ENCODE measurements at regions not wholly inside any gene's neighbourhood (a gene's known extent, or its start where the extent isn't known, plus 50 kb on each side); places are given as distances from the start of the nearest gene placed in this dataset.

- whole genome bisulfite sequencing, 5 donors: 59 to 68% (median 62%) methylated on average over 8 of the region's 8 CpGs
- DNase-seq: no peak
- no peak overlapping the region for H3K4me3 ChIP-seq
- TF ChIP-seq POLR2A (IDR thresholded peaks at IDR 0.05): no peak
- TF ChIP-seq POLR2AphosphoS5 (IDR thresholded peaks at IDR 0.05): no peak
- TF ChIP-seq, protein P1, sequence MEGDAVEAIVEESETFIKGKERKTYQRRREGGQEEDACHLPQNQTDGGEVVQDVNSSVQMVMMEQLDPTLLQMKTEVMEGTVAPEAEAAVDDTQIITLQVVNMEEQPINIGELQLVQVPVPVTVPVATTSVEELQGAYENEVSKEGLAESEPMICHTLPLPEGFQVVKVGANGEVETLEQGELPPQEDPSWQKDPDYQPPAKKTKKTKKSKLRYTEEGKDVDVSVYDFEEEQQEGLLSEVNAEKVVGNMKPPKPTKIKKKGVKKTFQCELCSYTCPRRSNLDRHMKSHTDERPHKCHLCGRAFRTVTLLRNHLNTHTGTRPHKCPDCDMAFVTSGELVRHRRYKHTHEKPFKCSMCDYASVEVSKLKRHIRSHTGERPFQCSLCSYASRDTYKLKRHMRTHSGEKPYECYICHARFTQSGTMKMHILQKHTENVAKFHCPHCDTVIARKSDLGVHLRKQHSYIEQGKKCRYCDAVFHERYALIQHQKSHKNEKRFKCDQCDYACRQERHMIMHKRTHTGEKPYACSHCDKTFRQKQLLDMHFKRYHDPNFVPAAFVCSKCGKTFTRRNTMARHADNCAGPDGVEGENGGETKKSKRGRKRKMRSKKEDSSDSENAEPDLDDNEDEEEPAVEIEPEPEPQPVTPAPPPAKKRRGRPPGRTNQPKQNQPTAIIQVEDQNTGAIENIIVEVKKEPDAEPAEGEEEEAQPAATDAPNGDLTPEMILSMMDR (IDR thresholded peaks at IDR 0.05): no peak
- TF ChIP-seq EP300 (IDR thresholded peaks at IDR 0.05): no peak
- no peaks in the 10 kb centered on the region for H3K4me1 ChIP-seq
- H3K27ac ChIP-seq: no peak overlapping the region
- no peaks in the 10 kb centered on the region for H3K27me3 ChIP-seq
- intact Hi-C loops (cut with DNase I; ENCODE audit: low total_unique reads): loop anchor here (10.0 kb wide), 1 partner anchor 516 kb away; no protein-coding TSS in a partner anchor
- no peaks in the 10 kb centered on the region for H3K36me3 ChIP-seq
- H3K9me3 ChIP-seq: no peaks in the 10 kb centered on the region
These were observed 821.6 kb downstream of the TUSC7 start for GRCh38 chr3:117531078-117531767.

DNA sequence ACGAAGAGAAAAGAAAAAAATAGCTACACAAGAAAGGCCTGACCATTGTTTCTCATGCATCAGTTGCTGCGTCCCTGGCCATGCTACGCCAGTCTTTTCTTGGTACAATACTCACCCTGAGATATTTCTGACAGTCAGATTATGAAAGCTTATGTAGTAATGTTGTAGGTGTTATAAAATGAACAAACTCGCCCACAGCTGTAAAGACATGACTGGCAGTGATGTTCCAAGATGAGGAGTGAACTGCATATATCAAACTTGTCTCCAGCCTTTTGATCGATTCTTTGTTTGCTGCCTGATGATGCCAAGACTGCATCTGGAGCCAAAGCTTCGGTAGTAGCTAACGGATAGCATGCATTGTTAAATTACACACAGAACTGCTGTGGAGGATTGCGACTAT lies 822.7 kb downstream of the TUSC7 start:
- Histone ChIP-seq H3K4me1 (no peaks in the 10 kb centered on the region), H3K27me3 (no peaks in the 10 kb centered on the region), H3K4me3 (no peak overlapping the region), H3K27ac (no peak overlapping the region), H3K36me3 (no peaks in the 10 kb centered on the region), H3K9me3 (no peaks in the 10 kb centered on the region)
- intact Hi-C loops (cut with DNase I; ENCODE audit: low total_unique reads): loop anchor here (10.0 kb wide), 1 partner anchor 517 kb away; no protein-coding TSS in a partner anchor
- DNase-seq: no peak
- 75 to 88% (median 85%) methylated on average over 8 of the region's 8 CpGs for WGBS, 5 donors
- no peak for TF ChIP-seq EP300 (IDR thresholded peaks at IDR 0.05)
- no peak for TF ChIP-seq POLR2A (IDR thresholded peaks at IDR 0.05)
- TF ChIP-seq, protein P1 (IDR thresholded peaks at IDR 0.05): no peak
- no peak for TF ChIP-seq POLR2AphosphoS5 (IDR thresholded peaks at IDR 0.05)

GRCh38 chr3:117534138-117534537 lies 824.6 kb downstream of the TUSC7 start:
- Histone ChIP-seq H3K27ac (no peak overlapping the region), H3K27me3 (no peaks in the 10 kb centered on the region), H3K4me1 (no peaks in the 10 kb centered on the region), H3K4me3 (no peak overlapping the region), H3K9me3 (no peaks in the 10 kb centered on the region), H3K36me3 (no peaks in the 10 kb centered on the region)
- 79 to 94% (median 91%) methylated on average over 1 of the region's 1 CpG for WGBS, 5 donors
- DNase-seq: no peak
- TF ChIP-seq POLR2A (IDR thresholded peaks at IDR 0.05) (no peak), POLR2AphosphoS5 (IDR thresholded peaks at IDR 0.05) (no peak), EP300 (IDR thresholded peaks at IDR 0.05) (no peak)
- TF ChIP-seq, protein P1 (IDR thresholded peaks at IDR 0.05): no peak
- intact Hi-C loops (cut with DNase I; ENCODE audit: low total_unique reads): loop anchor here (10.0 kb wide), 1 partner anchor 519 kb away; no protein-coding TSS in a partner anchor

DNA sequence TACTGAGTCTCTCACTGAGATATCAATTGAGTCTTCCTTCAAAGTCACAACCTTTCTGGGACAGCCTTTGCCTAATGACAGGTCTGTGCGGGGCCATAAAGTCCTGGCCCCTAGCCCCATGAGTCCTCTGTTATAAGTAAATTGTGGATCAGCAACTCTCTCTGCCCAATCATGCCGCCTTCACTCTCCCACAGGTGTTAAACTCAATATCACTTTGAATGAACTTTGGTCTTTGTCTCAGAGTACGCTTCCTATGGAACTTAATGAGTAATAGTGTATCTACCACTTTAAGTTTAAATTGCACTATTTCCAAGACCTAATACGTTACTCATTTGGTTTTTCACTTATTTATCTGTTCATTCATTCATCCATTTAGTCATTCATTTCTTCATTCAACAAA lies 826.4 kb downstream of the TUSC7 start:
- Histone ChIP-seq H3K27me3 (no peaks in the 10 kb centered on the region), H3K36me3 (no peaks in the 10 kb centered on the region), H3K4me1 (no peaks in the 10 kb centered on the region), H3K4me3 (no peak overlapping the region), H3K27ac (no peak overlapping the region), H3K9me3 (no peaks in the 10 kb centered on the region)
- WGBS, 5 donors: 83 to 91% (median 87%) methylated on average over 4 of the region's 4 CpGs
- no peak for TF ChIP-seq EP300 (IDR thresholded peaks at IDR 0.05)
- TF ChIP-seq POLR2AphosphoS5 (IDR thresholded peaks at IDR 0.05): no peak
- no peak for TF ChIP-seq POLR2A (IDR thresholded peaks at IDR 0.05)
- TF ChIP-seq, protein P1 (IDR thresholded peaks at IDR 0.05): no peak
- intact Hi-C loops (cut with DNase I; ENCODE audit: low total_unique reads): loop anchor here (10.0 kb wide), 1 partner anchor 521 kb away; no protein-coding TSS in a partner anchor
- no peak for DNase-seq
